Liver (tissue), 8 donors: ENCODE measurements at regions not wholly inside any gene's neighbourhood (a gene's known extent, or its start where the extent isn't known, plus 50 kb on each side); places are given as distances from the start of the nearest gene placed in this dataset.
"Not testable (repeated sequence)": the region's sequence is repeated elsewhere in the genome, so short reads cannot be mapped to it uniquely, and the experiment has no call there.

Experiments used
- DNase-seq: peaks from one replicate; pipeline ENCODE4 v3.0.0-alpha.2; 2017; ENCODE audit warnings: low spot score
- H3K27ac ChIP-seq, 2 donors: one replicate each; pipeline ENCODE4 v1.7.0; 2013; ENCODE audit warnings: inconsistent platforms in 2 of 2, low read length in 2 of 2, control low read depth in 1 of 2, low read depth in 1 of 2, mild to moderate bottlenecking in 1 of 2
- H3K27me3 ChIP-seq, 4 donors: one replicate each; pipeline versions ENCODE4 v1.6.1 to v1.7.0; 2013; ENCODE audit warnings: low read length in 3 of 4, inconsistent platforms in 1 of 4, mild to moderate bottlenecking in 1 of 4, moderate library complexity in 1 of 4; ENCODE audit not compliant: control insufficient read depth in 4 of 4, insufficient read depth in 4 of 4
- H3K36me3 ChIP-seq, 4 donors: one replicate each; pipeline versions ENCODE4 v1.6.1 to v1.7.0; 2013; ENCODE audit warnings: low read length in 3 of 4, mild to moderate bottlenecking in 3 of 4, low read depth in 1 of 4, moderate library complexity in 1 of 4; ENCODE audit not compliant: control insufficient read depth in 4 of 4, insufficient read depth in 3 of 4
- H3K4me1 ChIP-seq, 4 donors: one replicate each; pipeline versions ENCODE4 v1.6.1 to v1.7.0; 2013; ENCODE audit warnings: low read length in 3 of 4, mild to moderate bottlenecking in 3 of 4, moderate library complexity in 1 of 4; ENCODE audit not compliant: control insufficient read depth in 4 of 4, insufficient read depth in 4 of 4
- H3K4me3 ChIP-seq, 3 donors: one replicate each; pipeline versions ENCODE4 v1.6.1 to v1.7.0; 2013; ENCODE audit warnings: low read length in 3 of 3, control low read depth in 1 of 3, low read depth in 1 of 3, mild to moderate bottlenecking in 1 of 3
- H3K9ac ChIP-seq, 2 donors: one replicate each; pipeline ENCODE4 v1.7.0; 2013; ENCODE audit warnings: low read length in 2 of 2, mild to moderate bottlenecking in 2 of 2, moderate library complexity in 2 of 2, control low read depth in 1 of 2, low read depth in 1 of 2
- H3K9me3 ChIP-seq, 4 donors: one replicate each; pipeline versions ENCODE4 v1.6.1 to v1.7.0; 2013; ENCODE audit warnings: low read length in 3 of 4; ENCODE audit not compliant: control insufficient read depth in 4 of 4
- EGR1 ChIP-seq, 2 donors: IDR thresholded peaks; 2 replicates each; pipeline ENCODE4 v1.6.1; 2016 to 2018; ENCODE audit warnings: antibody characterized with exemption in 2 of 2, low read depth in 2 of 2
- FOXA1 ChIP-seq: IDR thresholded peaks from 2 replicates; pipeline ENCODE4 v1.6.1; 2016; ENCODE audit warnings: antibody characterized with exemption
- FOXA2 ChIP-seq: IDR thresholded peaks from 2 replicates; pipeline ENCODE4 v1.6.1; 2016; ENCODE audit warnings: antibody characterized with exemption
- GABPA ChIP-seq, 2 donors: IDR thresholded peaks in 1 of 2; conservative IDR thresholded peaks in 1 of 2; 2 replicates each; pipeline ENCODE4 v1.6.1; 2016; ENCODE audit warnings: antibody characterized with exemption in 2 of 2, mild to moderate bottlenecking in 1 of 2, moderate library complexity in 1 of 2
- HNF4A ChIP-seq, 2 donors: conservative IDR thresholded peaks; 2 replicates each; pipeline ENCODE4 v1.6.1; 2016; ENCODE audit warnings: antibody characterized with exemption in 2 of 2, mild to moderate bottlenecking in 2 of 2
- JUND ChIP-seq, 2 donors: IDR thresholded peaks; 2 replicates each; pipeline ENCODE4 v1.6.1; 2016; ENCODE audit warnings: antibody characterized with exemption in 2 of 2
- NR2F2 ChIP-seq: IDR thresholded peaks from 2 replicates; pipeline ENCODE4 v1.6.1; 2016; ENCODE audit warnings: antibody characterized with exemption
- RAD21 ChIP-seq, 2 donors: IDR thresholded peaks; 2 replicates each; pipeline ENCODE4 v1.6.1; 2016; ENCODE audit warnings: antibody characterized with exemption in 2 of 2, mild to moderate bottlenecking in 2 of 2
- RXRA ChIP-seq, 2 donors: IDR thresholded peaks; 2 replicates each; pipeline ENCODE4 v1.6.1; 2017 to 2018; ENCODE audit warnings: antibody characterized with exemption in 2 of 2, mild to moderate bottlenecking in 1 of 2
- SP1 ChIP-seq: IDR thresholded peaks from 2 replicates; pipeline ENCODE4 v1.6.1; 2018; ENCODE audit warnings: antibody characterized with exemption, mild to moderate bottlenecking
- TAF1 ChIP-seq: conservative IDR thresholded peaks from 2 replicates; pipeline ENCODE4 v1.6.1; 2016; ENCODE audit warnings: antibody characterized with exemption, mild to moderate bottlenecking
- YY1 ChIP-seq: IDR thresholded peaks from 2 replicates; pipeline ENCODE4 v1.6.1; 2016; ENCODE audit warnings: antibody characterized with exemption, mild to moderate bottlenecking
- WGBS: extraction: QIAGEN DNeasy Blood & Tissue Kit; methylation state at CpG from one replicate; pipeline ENCODE4 v1.1.7; 2013; 5-methylcytosine and 5-hydroxymethylcytosine counted together
- TF ChIP-seq, protein P1 (sequence below): IDR thresholded peaks from 2 replicates; pipeline ENCODE4 v1.6.1; 2016; ENCODE audit warnings: antibody characterized with exemption
- TF ChIP-seq, protein P2 (sequence below): fragments of 150-350 bp; IDR thresholded peaks from 2 replicates; pipeline ENCODE4 v1.5.1; 2017; ENCODE audit warnings: improper control_type of control experiment, low read depth, low read length; ENCODE audit not compliant: missing input control
- TF ChIP-seq, protein P3 (sequence below): IDR thresholded peaks from 2 replicates; pipeline ENCODE4 v1.6.1; 2016; ENCODE audit warnings: antibody characterized with exemption
- TF ChIP-seq, protein P4 (sequence below): IDR thresholded peaks from 2 replicates; pipeline ENCODE4 v1.6.1; 2016; ENCODE audit warnings: antibody characterized with exemption
- donor health status: healthy.
- donor health status: healthy.
- donor health status: healthy.
- donor health status: healthy.
- donor health status: healthy.

DNA sequence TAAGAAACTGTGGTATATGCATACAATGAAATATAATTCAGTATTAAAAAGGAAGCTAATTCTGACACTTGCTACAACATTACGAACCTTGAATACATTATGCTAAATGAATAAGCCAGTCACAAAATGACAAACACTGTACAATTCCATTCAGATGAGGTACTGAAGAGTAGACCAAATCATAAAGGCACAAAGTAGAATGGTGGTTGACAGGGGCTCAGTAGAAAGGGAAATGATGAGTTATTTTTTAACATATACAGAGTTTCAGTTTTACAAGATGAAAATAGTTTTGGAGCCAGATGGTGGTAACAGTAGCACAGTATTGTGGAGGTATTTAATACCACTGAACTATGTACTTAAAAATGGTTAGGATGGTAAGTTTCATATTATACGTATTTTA, 254.6 kb upstream of the RBMS3 start:
- Histone ChIP-seq H3K4me3 (no peak overlapping the region), H3K36me3 (no peaks in the 10 kb centered on the region), H3K27me3 (no peaks in the 10 kb centered on the region), H3K4me1 (no peaks in the 10 kb centered on the region), H3K9me3 (no peaks in the 10 kb centered on the region), H3K9ac (no peak overlapping the region), H3K27ac (no peak overlapping the region)
- TF ChIP-seq FOXA2 (no peak), YY1 (no peak), SP1 (no peak), TAF1 (no peak), RXRA (IDR thresholded peaks at IDR 0.05) (no peak), GABPA (IDR thresholded peaks at IDR 0.05 in 1 of 2, conservative IDR thresholded peaks at IDR 0.05 in 1 of 2) (no peak), NR2F2 (no peak), EGR1 (IDR thresholded peaks at IDR 0.05; ENCODE audit: low read depth in 2 of 2) (no peak), HNF4A (conservative IDR thresholded peaks at IDR 0.05) (no peak)
- TF ChIP-seq, protein P1, sequence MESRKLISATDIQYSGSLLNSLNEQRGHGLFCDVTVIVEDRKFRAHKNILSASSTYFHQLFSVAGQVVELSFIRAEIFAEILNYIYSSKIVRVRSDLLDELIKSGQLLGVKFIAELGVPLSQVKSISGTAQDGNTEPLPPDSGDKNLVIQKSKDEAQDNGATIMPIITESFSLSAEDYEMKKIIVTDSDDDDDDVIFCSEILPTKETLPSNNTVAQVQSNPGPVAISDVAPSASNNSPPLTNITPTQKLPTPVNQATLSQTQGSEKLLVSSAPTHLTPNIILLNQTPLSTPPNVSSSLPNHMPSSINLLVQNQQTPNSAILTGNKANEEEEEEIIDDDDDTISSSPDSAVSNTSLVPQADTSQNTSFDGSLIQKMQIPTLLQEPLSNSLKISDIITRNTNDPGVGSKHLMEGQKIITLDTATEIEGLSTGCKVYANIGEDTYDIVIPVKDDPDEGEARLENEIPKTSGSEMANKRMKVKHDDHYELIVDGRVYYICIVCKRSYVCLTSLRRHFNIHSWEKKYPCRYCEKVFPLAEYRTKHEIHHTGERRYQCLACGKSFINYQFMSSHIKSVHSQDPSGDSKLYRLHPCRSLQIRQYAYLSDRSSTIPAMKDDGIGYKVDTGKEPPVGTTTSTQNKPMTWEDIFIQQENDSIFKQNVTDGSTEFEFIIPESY: no peak
- TF ChIP-seq, protein P2, sequence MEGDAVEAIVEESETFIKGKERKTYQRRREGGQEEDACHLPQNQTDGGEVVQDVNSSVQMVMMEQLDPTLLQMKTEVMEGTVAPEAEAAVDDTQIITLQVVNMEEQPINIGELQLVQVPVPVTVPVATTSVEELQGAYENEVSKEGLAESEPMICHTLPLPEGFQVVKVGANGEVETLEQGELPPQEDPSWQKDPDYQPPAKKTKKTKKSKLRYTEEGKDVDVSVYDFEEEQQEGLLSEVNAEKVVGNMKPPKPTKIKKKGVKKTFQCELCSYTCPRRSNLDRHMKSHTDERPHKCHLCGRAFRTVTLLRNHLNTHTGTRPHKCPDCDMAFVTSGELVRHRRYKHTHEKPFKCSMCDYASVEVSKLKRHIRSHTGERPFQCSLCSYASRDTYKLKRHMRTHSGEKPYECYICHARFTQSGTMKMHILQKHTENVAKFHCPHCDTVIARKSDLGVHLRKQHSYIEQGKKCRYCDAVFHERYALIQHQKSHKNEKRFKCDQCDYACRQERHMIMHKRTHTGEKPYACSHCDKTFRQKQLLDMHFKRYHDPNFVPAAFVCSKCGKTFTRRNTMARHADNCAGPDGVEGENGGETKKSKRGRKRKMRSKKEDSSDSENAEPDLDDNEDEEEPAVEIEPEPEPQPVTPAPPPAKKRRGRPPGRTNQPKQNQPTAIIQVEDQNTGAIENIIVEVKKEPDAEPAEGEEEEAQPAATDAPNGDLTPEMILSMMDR: no peak
- TF ChIP-seq, protein P3, sequence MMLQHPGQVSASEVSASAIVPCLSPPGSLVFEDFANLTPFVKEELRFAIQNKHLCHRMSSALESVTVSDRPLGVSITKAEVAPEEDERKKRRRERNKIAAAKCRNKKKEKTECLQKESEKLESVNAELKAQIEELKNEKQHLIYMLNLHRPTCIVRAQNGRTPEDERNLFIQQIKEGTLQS: no peak
- DNase-seq: no peak
- WGBS: 70% methylated on average over 2 of the region's 2 CpGs

DNA sequence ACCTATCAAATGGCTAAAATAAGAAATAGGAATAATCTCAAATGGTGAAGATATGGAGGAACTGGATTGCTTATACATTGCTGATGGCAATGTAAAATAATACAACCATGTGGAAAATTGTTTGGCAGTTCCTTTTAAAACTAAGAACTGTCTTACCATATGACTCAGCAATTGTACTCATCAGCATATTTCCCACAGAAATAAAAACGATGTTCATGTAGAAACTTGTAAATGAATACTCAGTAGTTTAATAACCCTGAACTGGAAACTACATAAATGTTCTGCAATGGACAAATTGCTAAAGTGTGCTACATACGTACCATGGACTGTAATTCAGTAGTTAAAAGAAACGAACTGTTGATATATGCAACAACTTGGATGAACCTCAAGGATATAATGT, 253.9 kb upstream of the RBMS3 start:
- no peak for DNase-seq
- no peak overlapping the region for H3K9ac ChIP-seq
- no peaks in the 10 kb centered on the region for H3K9me3 ChIP-seq
- TF ChIP-seq, protein P3: no peak
- TF ChIP-seq SP1 (no peak), EGR1 (IDR thresholded peaks at IDR 0.05; ENCODE audit: low read depth in 2 of 2) (no peak), RXRA (IDR thresholded peaks at IDR 0.05) (no peak), FOXA2 (no peak), JUND (IDR thresholded peaks at IDR 0.05) (no peak), GABPA (IDR thresholded peaks at IDR 0.05 in 1 of 2, conservative IDR thresholded peaks at IDR 0.05 in 1 of 2) (no peak), HNF4A (conservative IDR thresholded peaks at IDR 0.05) (no peak), FOXA1 (no peak), RAD21 (IDR thresholded peaks at IDR 0.05) (no peak), YY1 (no peak)
- TF ChIP-seq, protein P4, sequence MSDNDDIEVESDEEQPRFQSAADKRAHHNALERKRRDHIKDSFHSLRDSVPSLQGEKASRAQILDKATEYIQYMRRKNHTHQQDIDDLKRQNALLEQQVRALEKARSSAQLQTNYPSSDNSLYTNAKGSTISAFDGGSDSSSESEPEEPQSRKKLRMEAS: no peak
- no peak overlapping the region for H3K27ac ChIP-seq
- no peak overlapping the region for H3K4me3 ChIP-seq
- no peaks in the 10 kb centered on the region for H3K36me3 ChIP-seq
- no peaks in the 10 kb centered on the region for H3K4me1 ChIP-seq
- no peaks in the 10 kb centered on the region for H3K27me3 ChIP-seq
- 68% methylated on average over 3 of the region's 3 CpGs for WGBS

DNA sequence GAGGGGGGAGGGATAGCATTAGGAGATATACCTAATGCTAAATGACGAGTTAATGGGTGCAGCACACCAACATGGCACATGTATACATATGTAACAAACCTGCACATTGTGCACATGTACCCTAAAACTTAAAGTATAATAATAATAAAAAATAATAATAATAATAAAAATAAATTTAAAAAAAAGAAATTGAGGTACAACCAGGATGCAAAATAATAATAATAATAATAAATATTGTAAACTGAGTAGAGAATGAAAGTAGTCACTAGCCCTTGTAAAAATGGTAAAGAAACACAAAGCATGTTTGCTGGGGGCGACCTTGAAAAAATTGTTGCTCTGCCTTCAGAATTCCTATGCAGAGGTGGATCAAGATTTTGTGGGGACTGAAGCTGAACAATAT, 249.7 kb upstream of the RBMS3 start:
- not testable (repeated sequence) for H3K9me3 ChIP-seq, DNase-seq, H3K9ac ChIP-seq, H3K36me3 ChIP-seq, H3K4me1 ChIP-seq, H3K27me3 ChIP-seq, H3K4me3 ChIP-seq, H3K27ac ChIP-seq
- WGBS: 75% methylated on average over 2 of the region's 2 CpGs
